KMS-11 (cell line): ENCODE measurements at regions not wholly inside any gene's neighbourhood (a gene's known extent, or its start where the extent isn't known, plus 50 kb on each side); places are given as distances from the start of the nearest gene placed in this dataset.

Experiments used
- H2AFZ ChIP-seq: fragments of 200-600 bp; sonication (generic); 2 replicates; pipeline ENCODE4 v1.6.1; 2016; ENCODE audit warnings: antibody characterized with exemption, mixed run types, low read depth
- H3K27ac ChIP-seq: fragments of 200-600 bp; sonication (generic); 2 replicates; pipeline ENCODE4 v1.6.1; 2016; ENCODE audit warnings: mild to moderate bottlenecking, mixed run types
- H3K27me3 ChIP-seq: fragments of 200-600 bp; sonication (generic); 2 replicates; pipeline ENCODE4 v1.6.1; 2017; ENCODE audit warnings: mild to moderate bottlenecking, low read depth, mixed run types, moderate library complexity; ENCODE audit not compliant: insufficient read depth
- H3K36me3 ChIP-seq: fragments of 200-600 bp; sonication (generic); 2 replicates; pipeline ENCODE4 v1.6.1; 2017; ENCODE audit warnings: mild to moderate bottlenecking, mixed run types; ENCODE audit not compliant: insufficient read depth
- H3K4me1 ChIP-seq: fragments of 200-600 bp; sonication (generic); 2 replicates; pipeline ENCODE4 v1.6.1; 2016; ENCODE audit warnings: mild to moderate bottlenecking, low read depth, mixed run types; ENCODE audit not compliant: poor library complexity, severe bottlenecking
- H3K4me2 ChIP-seq: fragments of 200-600 bp; sonication (generic); 2 replicates; pipeline ENCODE4 v1.7.0; 2016; ENCODE audit warnings: mild to moderate bottlenecking, mixed run types
- H3K4me3 ChIP-seq: fragments of 200-600 bp; sonication (generic); IDR thresholded peaks from 2 replicates; pipeline ENCODE4 v1.6.1; 2017; ENCODE audit warnings: low read depth, low read length, mixed read lengths; ENCODE audit not compliant: insufficient read depth
- H3K79me2 ChIP-seq: fragments of 200-600 bp; sonication (generic); 2 replicates; pipeline ENCODE4 v1.6.1; 2016; ENCODE audit warnings: low read depth, mixed run types; ENCODE audit not compliant: insufficient read depth
- H3K9ac ChIP-seq: fragments of 200-600 bp; sonication (generic); 2 replicates; pipeline ENCODE4 v1.6.1; 2016; ENCODE audit warnings: mild to moderate bottlenecking, mixed run types
- H4K20me1 ChIP-seq: fragments of 200-600 bp; sonication (generic); 2 replicates; pipeline ENCODE4 v1.6.1; 2016; ENCODE audit warnings: mild to moderate bottlenecking, mixed run types; ENCODE audit not compliant: insufficient read depth
- CTCF ChIP-seq: fragments of 200-600 bp; sonication (generic); conservative IDR thresholded peaks from 2 replicates; pipeline ENCODE4 v1.6.1; 2017; ENCODE audit warnings: low read depth, mild to moderate bottlenecking, antibody characterized with exemption, low read length, moderate library complexity, mixed read lengths

GRCh38 chr5:61894046-61894445 is 412.0 kb upstream of the KIF2A start:
- Histone ChIP-seq H3K36me3 (no peaks in the 10 kb centered on the region), H3K4me3 (no peak overlapping the region), H4K20me1 (no peaks in the 10 kb centered on the region), H3K27me3 (no peaks in the 10 kb centered on the region), H3K4me2 (no peak overlapping the region), H3K79me2 (no peaks in the 10 kb centered on the region), H3K27ac (no peak overlapping the region), H3K4me1 (no peaks in the 10 kb centered on the region), H3K9ac (no peak overlapping the region), H2AFZ (no peak overlapping the region)
- no peak for TF ChIP-seq CTCF

- no peak overlapping the region for H2AFZ ChIP-seq
- no peaks in the 10 kb centered on the region for H4K20me1 ChIP-seq
These were observed 409.2 kb upstream of the KIF2A start for GRCh38 chr5:61896811-61897210.

GRCh38 chr5:61897251-61897650 is 408.8 kb upstream of the KIF2A start:
- Histone ChIP-seq H2AFZ (no peak overlapping the region), H3K36me3 (no peaks in the 10 kb centered on the region), H3K27ac (no peak overlapping the region), H3K9ac (no peak overlapping the region), H3K4me1 (no peaks in the 10 kb centered on the region), H3K27me3 (no peaks in the 10 kb centered on the region), H3K79me2 (no peaks in the 10 kb centered on the region), H3K4me2 (no peak overlapping the region), H3K4me3 (no peak overlapping the region), H4K20me1 (no peaks in the 10 kb centered on the region)
- no peak for TF ChIP-seq CTCF

More at GRCh38 chr5:61896811-61897210, 409.2 kb upstream of the KIF2A start:
- Histone ChIP-seq H3K79me2 (no peaks in the 10 kb centered on the region), H3K27me3 (no peaks in the 10 kb centered on the region), H3K36me3 (no peaks in the 10 kb centered on the region), H3K4me1 (no peaks in the 10 kb centered on the region), H3K27ac (no peak overlapping the region), H3K4me2 (no peak overlapping the region), H3K4me3 (no peak overlapping the region), H3K9ac (no peak overlapping the region)
- no peak for TF ChIP-seq CTCF

GRCh38 chr5:61901997-61902396 is 404.0 kb upstream of the KIF2A start:
- Histone ChIP-seq H3K79me2 (no peaks in the 10 kb centered on the region), H3K4me2 (no peak overlapping the region), H3K4me1 (no peaks in the 10 kb centered on the region), H2AFZ (no peak overlapping the region), H3K27ac (no peak overlapping the region), H3K4me3 (no peak overlapping the region), H3K9ac (no peak overlapping the region), H3K27me3 (no peaks in the 10 kb centered on the region), H3K36me3 (no peaks in the 10 kb centered on the region), H4K20me1 (no peaks in the 10 kb centered on the region)
- TF ChIP-seq CTCF: no peak
